Trophoblast cell (in vitro differentiated cells and primary cell): ENCODE measurements at regions not wholly inside any gene's neighbourhood (a gene's known extent, or its start where the extent isn't known, plus 50 kb on each side); places are given as distances from the start of the nearest gene placed in this dataset.

Experiments used
- DNase-seq, 2 donors: peaks; one replicate each; pipeline ENCODE4 v3.0.0-alpha.2; 2016
- H2AFZ ChIP-seq: 2 replicates; pipeline ENCODE4 v1.6.1; 2013; ENCODE audit warnings: low read length, moderate library complexity, mild to moderate bottlenecking; ENCODE audit not compliant: insufficient read depth, poor library complexity
- H2AK5ac ChIP-seq: 2 replicates; pipeline ENCODE4 v1.6.1; 2013; ENCODE audit warnings: mild to moderate bottlenecking, low read length
- H2BK120ac ChIP-seq: 2 replicates; pipeline ENCODE4 v1.6.1; 2013; ENCODE audit warnings: low read length, mild to moderate bottlenecking, moderate library complexity; ENCODE audit not compliant: insufficient read depth, poor library complexity
- H2BK12ac ChIP-seq: 2 replicates; pipeline ENCODE4 v1.6.1; 2013; ENCODE audit warnings: mild to moderate bottlenecking, low read length, moderate library complexity
- H2BK5ac ChIP-seq: 2 replicates; pipeline ENCODE4 v1.6.1; 2013; ENCODE audit warnings: low read length, low read depth, moderate library complexity, mild to moderate bottlenecking; ENCODE audit not compliant: poor library complexity
- H3K14ac ChIP-seq: 2 replicates; pipeline ENCODE4 v1.6.1; 2013; ENCODE audit warnings: mild to moderate bottlenecking, low read length
- H3K18ac ChIP-seq: 2 replicates; pipeline ENCODE4 v1.6.1; 2013; ENCODE audit warnings: mild to moderate bottlenecking, low read length
- H3K23ac ChIP-seq: 2 replicates; pipeline ENCODE4 v1.6.1; 2013; ENCODE audit warnings: low read length
- H3K27ac ChIP-seq: 2 replicates; pipeline ENCODE4 v1.5.1; 2013; ENCODE audit warnings: low read depth, mild to moderate bottlenecking, inconsistent platforms, low read length, moderate library complexity
- H3K27me3 ChIP-seq: 2 replicates; pipeline ENCODE4 v1.6.1; 2013; ENCODE audit warnings: inconsistent platforms, mild to moderate bottlenecking, low read length, moderate library complexity; ENCODE audit not compliant: insufficient read depth
- H3K36me3 ChIP-seq, 2 experiments: 1 replicate in 1 of 2; 2 replicates in 1 of 2; pipeline ENCODE4 v1.6.1; 2013; ENCODE audit warnings: low read length in 2 of 2, mild to moderate bottlenecking in 2 of 2, moderate library complexity in 1 of 2; ENCODE audit not compliant: insufficient read depth in 2 of 2, control insufficient read depth in 1 of 2
- H3K4ac ChIP-seq: 2 replicates; pipeline ENCODE4 v1.6.1; 2013; ENCODE audit warnings: low read depth, mild to moderate bottlenecking, low read length, moderate library complexity
- H3K4me1 ChIP-seq, 2 experiments: 1 replicate in 1 of 2; 2 replicates in 1 of 2; pipeline ENCODE4 v1.6.1; 2013; ENCODE audit warnings: low read length in 2 of 2, mild to moderate bottlenecking in 2 of 2, moderate library complexity in 1 of 2; ENCODE audit not compliant: insufficient read depth in 2 of 2, control insufficient read depth in 1 of 2
- H3K4me2 ChIP-seq: 2 replicates; pipeline ENCODE4 v1.6.1; 2013; ENCODE audit warnings: inconsistent platforms, mild to moderate bottlenecking, low read length, moderate library complexity
- H3K4me3 ChIP-seq: 2 replicates; pipeline ENCODE4 v1.5.1; 2013; ENCODE audit warnings: mild to moderate bottlenecking, low read depth, low read length, inconsistent platforms
- H3K79me1 ChIP-seq: one replicate; pipeline ENCODE4 v1.6.1; 2013; ENCODE audit warnings: low read length
- H3K79me2 ChIP-seq: 2 replicates; pipeline ENCODE4 v1.6.1; 2013; ENCODE audit warnings: low read length, mild to moderate bottlenecking; ENCODE audit not compliant: control insufficient read depth, insufficient read depth, poor library complexity
- H3K9ac ChIP-seq: 2 replicates; pipeline ENCODE4 v1.6.1; 2013; ENCODE audit warnings: mild to moderate bottlenecking, low read length
- H3K9me3 ChIP-seq: 2 replicates; pipeline ENCODE4 v1.6.1; 2013; ENCODE audit warnings: low read depth, mild to moderate bottlenecking, control low read depth, inconsistent platforms, low read length; ENCODE audit not compliant: insufficient read depth
- H4K12ac ChIP-seq: 2 replicates; pipeline ENCODE4 v1.6.1; 2013; ENCODE audit warnings: low read depth, mild to moderate bottlenecking, low read length, moderate library complexity
- H4K8ac ChIP-seq: 2 replicates; pipeline ENCODE4 v1.6.1; 2013; ENCODE audit warnings: low read depth, mild to moderate bottlenecking, low read length, moderate library complexity
- H4K91ac ChIP-seq: one replicate; pipeline ENCODE4 v1.6.1; 2013; ENCODE audit warnings: low read depth, mild to moderate bottlenecking, low read length, moderate library complexity
- WGBS: extraction: QIAGEN DNeasy Blood & Tissue Kit; methylation state at CpG from one replicate; pipeline ENCODE4 v1.1.7; 2013; ENCODE audit warnings: missing lambda C conversion rate; ENCODE audit not compliant: insufficient read length, insufficient coverage; ENCODE audit errors: extremely low coverage; 5-methylcytosine and 5-hydroxymethylcytosine counted together

DNA sequence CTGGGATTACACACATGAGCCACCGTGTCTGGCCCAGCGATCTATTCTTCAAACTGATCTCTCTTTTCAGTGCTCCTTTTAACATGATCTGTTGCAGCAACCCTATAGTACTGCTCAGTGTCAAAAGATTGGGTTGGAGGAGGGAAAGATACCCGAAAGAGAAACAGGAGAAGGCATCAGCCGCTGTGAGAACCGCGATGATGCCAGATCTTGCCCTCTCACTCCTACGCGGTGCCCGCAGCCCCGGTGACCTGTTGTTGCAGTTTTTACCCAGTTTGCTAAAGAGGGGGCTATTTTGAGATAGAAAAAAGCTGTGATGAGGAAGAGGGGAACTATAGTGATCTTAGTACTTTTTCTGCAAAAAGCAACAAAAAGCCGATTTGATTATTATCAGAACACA lies 335.5 kb downstream of the KCNS3 start:
- DNase-seq = no peak
- no peak overlapping the region for H3K4me3 ChIP-seq
- H3K79me1 ChIP-seq = no peaks in the 10 kb centered on the region
- H3K36me3 ChIP-seq = no peaks in the 10 kb centered on the region
- H3K9me3 ChIP-seq = no peaks in the 10 kb centered on the region
- H3K27me3 ChIP-seq = no peaks in the 10 kb centered on the region
- H3K14ac ChIP-seq = no peak overlapping the region
- H2BK120ac ChIP-seq = no peak overlapping the region
- H3K9ac ChIP-seq = no peak overlapping the region
- H3K4me1 ChIP-seq = no peaks in the 10 kb centered on the region
- no peak overlapping the region for H3K4ac ChIP-seq
- H3K79me2 ChIP-seq = no peaks in the 10 kb centered on the region
- H4K12ac ChIP-seq = no peak overlapping the region
- H3K23ac ChIP-seq = no peak overlapping the region
- no peak overlapping the region for H4K8ac ChIP-seq
- H2AK5ac ChIP-seq = no peak overlapping the region
- H3K4me2 ChIP-seq = no peak overlapping the region
- no CpG with 5 or more reads among the region's 11 CpGs for WGBS
- no peak overlapping the region for H3K18ac ChIP-seq
- H3K27ac ChIP-seq = no peak overlapping the region
- no peak overlapping the region for H2BK5ac ChIP-seq
- no peak overlapping the region for H4K91ac ChIP-seq
- H2BK12ac ChIP-seq = no peak overlapping the region
- no peak overlapping the region for H2AFZ ChIP-seq

DNA sequence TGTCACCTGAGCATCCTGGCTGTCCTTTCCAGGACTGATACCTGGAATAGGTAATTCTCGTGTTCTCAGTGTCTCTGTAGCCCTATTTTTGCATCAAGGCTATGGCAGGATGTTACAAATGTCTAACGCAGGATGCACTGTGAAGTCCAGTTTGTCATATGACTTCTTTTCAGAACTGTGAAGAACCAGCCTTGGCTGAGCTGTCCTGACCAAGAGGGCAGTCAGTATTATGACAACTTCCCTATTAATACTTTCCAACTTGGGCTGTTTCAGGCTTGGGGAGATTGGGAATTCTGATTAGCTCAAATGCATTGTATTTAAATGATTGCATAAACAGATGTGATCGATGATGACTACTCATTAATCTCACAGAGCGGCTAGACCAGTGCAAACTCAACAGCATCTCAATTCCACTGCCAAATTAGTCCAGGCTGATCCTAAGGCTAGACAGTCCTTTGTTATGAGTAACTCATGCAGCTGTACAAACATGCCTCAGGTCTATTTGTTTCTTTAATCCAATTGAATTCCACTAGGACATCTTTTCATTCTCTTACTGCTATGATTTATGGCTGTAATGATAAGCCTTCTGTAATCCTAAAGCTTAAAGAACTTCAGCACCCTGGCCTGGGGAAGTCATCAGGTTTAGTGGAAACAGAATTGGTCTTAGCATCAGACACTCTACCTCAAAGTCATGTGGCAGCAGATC lies 331.6 kb downstream of the KCNS3 start:
- Histone ChIP-seq H2AK5ac (no peak overlapping the region), H2AFZ (no peak overlapping the region), H3K18ac (no peak overlapping the region), H3K23ac (no peak overlapping the region), H4K12ac (no peak overlapping the region), H3K4me2 (no peak overlapping the region), H2BK12ac (no peak overlapping the region), H3K14ac (no peak overlapping the region), H2BK5ac (no peak overlapping the region), H3K79me2 (no peaks in the 10 kb centered on the region), H3K4me3 (no peak overlapping the region), H4K8ac (no peak overlapping the region), H3K27ac (no peak overlapping the region), H3K36me3 (no peaks in the 10 kb centered on the region), H3K9me3 (no peaks in the 10 kb centered on the region), H3K4ac (no peak overlapping the region), H3K27me3 (no peaks in the 10 kb centered on the region), H3K79me1 (no peaks in the 10 kb centered on the region), H2BK120ac (no peak overlapping the region), H3K4me1 (no peaks in the 10 kb centered on the region), H3K9ac (no peak overlapping the region), H4K91ac (no peak overlapping the region)
- DNase-seq = peak; percentile 9 to 14
- WGBS = no CpG with 5 or more reads among the region's 4 CpGs

DNA sequence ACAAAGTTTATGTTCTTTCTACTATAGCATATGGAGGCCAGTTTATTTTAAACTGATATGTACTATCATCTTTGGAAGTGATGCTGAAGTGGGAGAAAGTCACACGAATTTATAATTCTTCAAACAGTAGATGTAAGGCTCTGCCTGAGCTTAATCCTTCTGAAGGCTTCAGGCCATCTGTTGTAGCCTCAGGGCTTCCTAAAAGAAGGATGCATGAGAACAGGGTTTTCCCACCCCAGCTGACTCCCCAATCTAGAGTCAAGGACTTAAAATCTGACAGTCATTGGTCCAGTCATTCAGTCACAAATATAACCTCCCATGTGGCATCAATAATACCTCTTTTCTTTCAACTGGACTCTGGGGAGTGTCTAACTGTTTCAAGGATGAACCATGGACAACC lies 330.5 kb downstream of the KCNS3 start:
- no peak overlapping the region for H3K18ac ChIP-seq
- H4K91ac ChIP-seq = no peak overlapping the region
- H3K9ac ChIP-seq = no peak overlapping the region
- H3K27me3 ChIP-seq = no peaks in the 10 kb centered on the region
- H3K9me3 ChIP-seq = no peaks in the 10 kb centered on the region
- no peak overlapping the region for H3K23ac ChIP-seq
- no peak overlapping the region for H4K12ac ChIP-seq
- H3K4me1 ChIP-seq = no peaks in the 10 kb centered on the region
- no peaks in the 10 kb centered on the region for H3K79me1 ChIP-seq
- no peak overlapping the region for H3K4me3 ChIP-seq
- DNase-seq = no peak
- H4K8ac ChIP-seq = no peak overlapping the region
- no peaks in the 10 kb centered on the region for H3K36me3 ChIP-seq
- no peak overlapping the region for H2BK5ac ChIP-seq
- H3K27ac ChIP-seq = no peak overlapping the region
- H2BK120ac ChIP-seq = no peak overlapping the region
- no peaks in the 10 kb centered on the region for H3K79me2 ChIP-seq
- H2AFZ ChIP-seq = no peak overlapping the region
- WGBS = no CpG with 5 or more reads among the region's 1 CpG
- H3K14ac ChIP-seq = no peak overlapping the region
- H3K4me2 ChIP-seq = no peak overlapping the region
- H2BK12ac ChIP-seq = no peak overlapping the region
- H3K4ac ChIP-seq = no peak overlapping the region
- H2AK5ac ChIP-seq = no peak overlapping the region

DNA sequence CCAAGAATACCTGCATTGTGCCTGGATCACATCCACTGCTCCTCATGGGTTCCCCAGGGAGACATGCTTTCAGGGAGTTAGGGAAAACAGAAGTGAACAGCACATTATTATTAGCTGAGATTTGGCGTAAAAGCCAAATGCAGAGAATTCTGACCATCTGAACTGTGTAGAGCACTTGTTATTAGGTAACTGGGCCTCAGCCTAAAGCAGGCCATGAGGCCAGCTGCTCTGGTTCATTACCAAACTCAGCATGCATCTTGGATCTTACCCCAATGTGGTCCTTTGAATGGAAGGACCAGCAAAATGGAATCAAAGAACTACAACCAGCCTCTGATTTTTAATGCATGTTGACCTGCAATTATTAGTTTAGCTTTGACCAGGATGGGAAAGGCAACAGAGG lies 322.3 kb downstream of the KCNS3 start:
- DNase-seq = no peak
- Histone ChIP-seq H3K9ac (no peak overlapping the region), H4K8ac (no peak overlapping the region), H3K27me3 (no peaks in the 10 kb centered on the region), H3K79me2 (no peaks in the 10 kb centered on the region), H3K9me3 (no peaks in the 10 kb centered on the region), H3K4me1 (no peaks in the 10 kb centered on the region), H2BK5ac (no peak overlapping the region), H3K79me1 (no peaks in the 10 kb centered on the region), H3K14ac (no peak overlapping the region), H2AFZ (no peak overlapping the region), H3K27ac (no peak overlapping the region), H4K12ac (no peak overlapping the region), H3K4me2 (no peak overlapping the region), H3K36me3 (no peaks in the 10 kb centered on the region), H3K23ac (no peak overlapping the region), H2BK12ac (no peak overlapping the region), H4K91ac (no peak overlapping the region), H2BK120ac (no peak overlapping the region), H3K4ac (no peak overlapping the region), H2AK5ac (no peak overlapping the region), H3K18ac (no peak overlapping the region), H3K4me3 (no peak overlapping the region)
- WGBS = no CpG with 5 or more reads among the region's 1 CpG
